Nucleus accumbens (tissue), 56 donors: ENCODE measurements at regions not wholly inside any gene's neighbourhood (a gene's known extent, or its start where the extent isn't known, plus 50 kb on each side); places are given as distances from the start of the nearest gene placed in this dataset.

Experiments
- DNase-seq, 56 donors: peaks; one replicate each; lab custom pipeline; 2025; lab: John Stamatoyannopoulos, UW

DNA sequence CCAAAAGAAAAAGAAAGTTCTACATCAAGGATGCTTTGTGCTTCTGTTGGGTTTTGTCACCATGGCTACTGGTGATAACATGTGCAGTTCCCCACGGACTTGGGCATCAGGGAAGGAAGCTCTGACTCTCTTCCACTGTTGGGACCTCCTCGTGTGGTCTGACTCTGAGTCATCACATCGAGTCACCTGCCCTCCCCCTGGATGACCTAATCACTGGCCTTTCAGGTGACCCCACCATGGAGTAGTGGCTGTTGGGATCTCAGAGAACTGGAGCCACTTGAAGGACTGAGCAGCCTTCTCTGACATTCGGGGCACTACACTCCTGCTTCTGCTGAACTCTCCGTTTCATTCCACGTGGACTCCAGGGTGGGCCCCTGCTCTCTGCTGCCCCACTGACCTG is 60.8 kb upstream of the DOCK1 start:
- no peak for DNase-seq

DNA sequence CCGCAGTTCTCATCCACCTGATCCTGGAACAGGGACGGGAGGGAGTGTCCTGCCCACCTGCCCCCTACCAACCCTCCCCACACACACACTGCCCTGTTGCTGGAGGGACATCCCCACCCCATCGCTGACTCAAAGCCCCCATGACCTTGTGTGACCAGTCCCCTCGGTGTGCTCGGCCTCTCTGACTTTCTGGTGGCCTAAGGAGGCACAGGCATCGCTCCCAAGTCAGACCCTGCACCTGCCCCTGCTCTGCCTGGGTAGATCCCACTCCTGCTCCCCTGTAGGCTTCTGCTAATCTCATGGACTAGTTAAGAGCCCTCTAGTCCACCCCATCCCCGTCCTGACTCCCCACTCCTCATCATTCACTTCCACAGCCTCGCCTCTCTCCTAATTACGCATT is 58.8 kb upstream of the DOCK1 start:
- no peak for DNase-seq

DNA sequence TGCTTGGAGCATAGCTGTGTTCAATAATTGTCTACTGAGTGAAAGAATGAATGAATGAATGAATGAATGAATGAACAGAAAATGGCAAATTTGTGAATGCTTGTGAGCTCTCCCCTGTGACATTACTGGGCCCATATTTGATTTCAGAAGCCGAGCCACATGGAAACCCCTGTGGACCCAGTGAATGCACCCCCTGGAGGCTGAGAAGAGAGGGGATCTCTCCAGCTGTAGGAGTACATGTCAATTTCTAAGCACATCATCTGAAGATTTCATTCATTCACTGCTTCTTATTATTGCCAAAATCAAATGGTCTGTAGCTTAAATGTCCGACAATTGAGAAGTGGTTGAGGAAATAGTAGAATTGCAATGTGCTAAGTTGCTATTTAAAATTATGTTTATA is 58.3 kb upstream of the DOCK1 start:
- DNase-seq: no peak

DNA sequence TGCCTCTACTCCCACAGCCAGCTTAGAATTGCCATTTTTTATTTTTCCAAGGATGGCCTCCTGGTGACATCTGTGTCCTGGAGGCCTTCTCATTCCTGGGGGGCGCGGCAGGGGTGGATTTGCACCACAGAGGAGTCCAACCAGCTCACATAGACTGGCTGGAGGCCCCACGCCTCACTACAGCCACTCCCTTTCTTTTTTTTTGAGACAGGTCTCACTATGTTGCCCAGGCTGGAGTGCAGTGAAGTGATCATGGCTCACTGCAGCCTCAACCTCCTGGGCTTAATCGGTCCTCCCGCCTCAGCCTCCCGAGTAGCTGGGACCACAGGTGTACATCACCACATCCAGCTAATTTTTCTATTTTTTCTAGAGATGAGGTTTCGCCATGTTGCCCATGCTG is 57.6 kb upstream of the DOCK1 start:
- no peak for DNase-seq

DNA sequence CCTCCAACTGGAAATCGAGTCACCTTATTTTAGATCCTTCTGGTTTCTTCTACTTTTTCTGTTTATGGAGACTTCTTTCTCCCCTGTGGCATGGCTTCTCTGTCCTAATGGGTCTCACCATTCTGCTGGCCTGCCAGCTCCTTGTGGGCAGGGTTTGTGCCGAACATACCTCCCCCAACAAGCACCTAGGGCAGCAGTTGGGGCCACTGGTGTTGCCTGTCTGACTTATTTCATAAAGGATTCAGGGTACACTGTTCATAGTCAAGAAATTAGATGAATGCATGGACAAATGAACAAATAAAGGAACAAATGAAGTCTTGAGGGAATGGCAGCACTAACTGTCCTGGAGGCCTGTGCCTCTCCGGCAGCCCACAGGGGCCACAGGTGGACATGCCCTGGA is 55.6 kb upstream of the DOCK1 start:
- DNase-seq: no peak

DNA sequence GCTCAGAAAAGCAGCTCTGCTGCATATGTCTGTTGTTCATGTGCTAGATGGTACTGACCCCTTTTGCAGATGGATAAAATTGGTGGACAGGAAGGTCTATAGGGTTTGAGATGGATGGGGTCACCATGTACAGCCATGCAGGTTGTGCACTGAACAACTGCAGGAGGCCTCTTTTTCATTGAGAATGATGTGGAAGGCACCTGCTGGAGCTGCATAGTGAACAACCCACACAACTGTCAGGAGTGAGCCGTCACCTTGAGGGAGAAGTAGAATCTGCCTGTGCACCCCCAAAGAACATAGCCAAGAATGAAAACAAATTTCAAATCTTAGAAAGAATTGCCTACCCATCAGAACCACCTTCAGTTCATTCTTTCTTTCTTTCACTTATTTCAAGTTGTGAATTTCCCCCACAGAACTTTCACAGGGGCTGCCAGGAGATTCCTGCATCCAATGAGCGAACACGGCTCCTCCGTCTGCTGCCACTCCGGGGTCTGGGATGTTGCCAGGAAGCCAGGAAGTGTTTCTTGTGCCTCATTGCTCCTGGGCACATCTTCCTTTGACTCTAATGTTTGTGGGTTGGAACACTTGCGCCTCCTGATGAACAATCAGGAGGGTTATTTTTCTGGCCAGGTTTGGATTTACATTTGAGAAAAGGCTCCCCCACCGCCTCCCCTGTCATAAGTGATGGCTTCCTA is 53.7 kb upstream of the DOCK1 start:
- DNase-seq: peak in 7 of 56 donors; percentile 6 to 21 (median 13)

DNA sequence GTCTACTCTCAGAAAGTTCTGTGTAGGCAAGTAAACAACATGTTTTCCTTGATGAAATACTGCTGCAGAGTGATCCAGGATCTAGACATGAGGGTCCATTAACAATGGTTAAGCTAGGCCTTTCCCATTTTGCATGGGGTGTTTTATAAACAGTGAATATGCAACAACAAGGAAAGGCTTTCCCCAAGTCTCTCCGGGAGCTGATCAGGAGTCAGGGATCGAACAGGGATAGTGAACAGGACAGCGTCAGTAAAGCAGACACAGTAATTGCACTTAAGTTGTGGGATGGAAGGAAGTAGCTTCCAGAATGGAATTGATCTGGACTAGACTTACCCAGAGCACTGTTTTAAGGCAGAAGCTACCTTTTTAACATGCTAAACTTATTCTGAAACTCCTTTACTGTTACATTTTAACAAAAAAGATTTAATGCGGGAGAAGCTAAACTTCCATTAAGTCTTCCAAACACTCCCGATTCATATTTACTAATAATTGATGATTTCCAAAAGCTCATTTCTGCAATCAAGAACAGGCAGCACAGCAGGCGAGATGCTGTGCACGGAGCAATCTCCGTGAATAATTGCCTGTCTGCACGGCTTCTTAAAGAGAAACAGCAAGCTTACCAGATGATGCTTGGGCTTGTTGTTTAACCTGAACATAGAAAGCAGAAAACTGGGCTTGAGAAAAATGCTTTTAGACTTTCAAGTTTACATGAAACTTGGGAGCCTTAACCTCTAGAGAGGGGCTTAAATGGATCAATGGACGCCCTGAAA is 50.3 kb upstream of the DOCK1 start:
- no peak for DNase-seq
